GM21717 (cell line): ENCODE measurements at regions not wholly inside any gene's neighbourhood (a gene's known extent, or its start where the extent isn't known, plus 50 kb on each side); places are given as distances from the start of the nearest gene placed in this dataset.

Experiments
- ATAC-seq: cut with Tn5 transposase; IDR thresholded peaks from one replicate; pipeline ENCODE4 v1.9.1; 2021; ENCODE audit warnings: mild to moderate bottlenecking, moderate library complexity; ENCODE audit not compliant: unreplicated experiment

GRCh38 chr1:213371847-213372619 lies 321.0 kb downstream of the RPS6KC1 start:
- no peak for ATAC-seq

DNA sequence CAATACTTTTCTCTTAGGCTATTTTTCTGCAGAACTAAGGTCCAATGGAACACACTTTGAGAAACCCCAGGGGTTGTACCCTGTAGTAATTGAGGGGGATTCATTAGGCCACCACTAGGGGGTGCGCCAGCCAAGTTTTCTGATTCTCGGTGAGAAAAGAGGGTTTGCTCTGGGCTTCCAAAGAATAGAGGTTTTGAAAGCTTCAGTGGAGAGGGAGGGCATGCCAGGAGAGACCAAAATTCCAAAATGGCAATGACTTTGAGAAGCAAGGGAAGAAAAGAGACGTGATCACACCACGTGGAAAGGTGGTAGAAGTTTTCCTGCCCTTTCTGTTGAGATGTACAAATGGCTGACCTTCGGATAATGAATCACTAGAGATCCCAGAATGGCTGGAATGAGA lies 323.3 kb downstream of the RPS6KC1 start:
- peak; percentile 89 for ATAC-seq

DNA sequence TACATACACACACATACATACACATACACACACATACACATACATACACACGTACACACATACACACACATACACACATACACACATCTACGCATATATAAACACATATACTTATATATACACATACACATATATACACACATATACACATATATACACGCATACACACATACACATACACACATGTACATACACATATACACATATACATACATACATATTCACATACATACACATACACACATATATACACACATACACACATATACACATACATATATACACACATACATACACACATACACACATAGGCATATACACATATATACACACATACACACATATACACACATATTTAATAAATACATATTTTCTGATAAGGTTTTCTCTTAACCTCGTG lies 324.0 kb downstream of the RPS6KC1 start:
- no peak for ATAC-seq

GRCh38 chr1:213376862-213377372 lies 325.9 kb downstream of the RPS6KC1 start:
- no peak for ATAC-seq

- no peak for ATAC-seq
Observed at GRCh38 chr1:213380865-213381264, 329.8 kb downstream of the RPS6KC1 start.

GRCh38 chr1:213381572-213382084 lies 330.6 kb downstream of the RPS6KC1 start:
- ATAC-seq: no peak

DNA sequence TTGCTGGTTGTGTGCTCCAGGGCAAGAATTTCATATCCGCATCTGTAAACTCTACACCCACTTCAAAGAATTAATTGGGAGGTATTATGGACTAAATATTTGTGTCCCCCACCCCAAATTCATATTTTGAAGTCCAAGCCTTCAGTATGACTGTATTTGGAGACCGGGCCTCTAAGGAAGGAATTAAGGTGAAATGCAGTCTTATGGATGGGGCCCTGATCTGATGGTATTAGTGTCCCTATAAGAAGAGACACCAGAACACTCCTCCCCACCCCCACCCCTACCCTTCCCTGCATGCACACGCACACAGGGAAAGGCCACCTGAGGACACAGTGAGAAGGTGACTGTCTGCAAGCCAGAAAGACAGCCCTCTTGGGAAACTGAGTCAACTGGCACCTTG lies 332.4 kb downstream of the RPS6KC1 start:
- no peak for ATAC-seq

- no peak for ATAC-seq
Observed at GRCh38 chr1:213385201-213385600, 334.2 kb downstream of the RPS6KC1 start.

DNA sequence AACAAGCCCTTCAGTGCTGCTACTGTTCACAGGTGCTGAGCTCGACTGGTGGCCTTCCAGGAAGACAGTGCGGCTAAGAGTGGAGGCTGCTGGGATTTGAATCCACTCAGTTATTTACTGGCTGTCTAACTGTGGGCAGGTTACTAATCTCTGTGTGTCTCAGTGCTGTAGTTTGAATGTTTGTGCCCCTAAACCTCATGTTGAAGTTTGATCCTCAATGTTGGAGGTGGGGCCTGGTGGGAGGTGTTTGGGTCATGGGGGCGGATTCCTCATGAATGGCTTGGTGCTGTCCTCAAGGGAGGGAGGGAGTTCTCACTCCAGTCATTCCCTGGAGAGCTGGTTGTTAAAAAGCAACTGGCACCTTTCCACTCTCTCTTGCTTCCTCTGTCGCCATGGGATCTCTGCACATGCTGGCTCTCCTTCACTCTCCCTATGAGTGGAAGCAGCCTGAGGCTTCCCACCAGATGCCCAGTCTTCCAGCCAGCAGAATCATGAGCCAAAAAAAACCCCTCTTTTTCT lies 334.8 kb downstream of the RPS6KC1 start:
- ATAC-seq: no peak

- ATAC-seq: no peak
Observed at GRCh38 chr1:213387380-213388015, 336.5 kb downstream of the RPS6KC1 start.

- ATAC-seq: no peak
Observed at GRCh38 chr1:213388199-213388598, 337.2 kb downstream of the RPS6KC1 start.

DNA sequence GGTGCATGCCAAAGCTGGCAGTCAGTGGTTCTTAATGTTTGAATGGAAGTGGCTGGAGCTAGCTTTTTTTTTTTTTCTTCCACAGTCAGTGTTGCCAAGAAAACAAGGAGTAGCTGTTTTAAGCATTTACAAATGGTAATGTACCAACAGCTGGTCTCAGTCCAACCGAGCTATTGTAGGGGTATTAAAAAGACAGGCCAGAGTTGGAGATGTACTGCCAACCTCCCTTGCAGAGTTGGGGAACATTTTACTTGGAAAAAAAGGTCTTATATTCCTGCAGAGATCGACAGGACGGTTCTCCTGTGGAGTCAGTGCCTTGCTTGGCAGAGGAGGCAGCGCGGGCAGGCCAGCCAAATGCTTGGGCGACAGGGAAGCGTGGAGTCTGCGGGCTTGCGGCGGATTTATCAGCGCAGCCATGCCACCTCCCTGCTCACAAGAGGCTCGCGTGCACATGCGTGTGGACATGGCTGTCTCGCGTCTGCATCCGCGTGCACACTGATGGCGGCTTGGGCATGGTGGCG lies 338.1 kb downstream of the RPS6KC1 start:
- ATAC-seq: no peak

DNA sequence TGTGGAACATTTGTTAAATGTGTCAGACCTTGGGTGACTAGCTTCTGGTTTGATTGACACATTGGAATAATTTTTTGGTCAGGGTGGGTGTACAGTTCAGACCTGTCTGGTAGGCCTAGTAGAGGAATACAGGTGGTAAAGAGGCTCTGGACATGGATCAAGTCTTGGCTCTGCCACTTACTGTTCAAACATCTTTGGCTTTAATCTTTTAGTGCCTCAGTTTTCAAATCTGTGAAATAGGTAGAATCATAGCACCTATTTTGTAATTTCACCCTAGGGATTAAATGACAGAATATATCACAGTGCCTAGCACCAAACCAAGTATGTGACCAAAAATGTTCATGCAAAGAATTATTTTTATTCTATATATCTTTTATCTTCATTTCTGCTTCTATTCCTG lies 340.4 kb downstream of the RPS6KC1 start:
- no peak for ATAC-seq

- ATAC-seq: no peak
Observed at GRCh38 chr1:213393860-213394259, 342.8 kb downstream of the RPS6KC1 start.

- no peak for ATAC-seq
Observed at GRCh38 chr1:213394837-213395236, 343.8 kb downstream of the RPS6KC1 start.

- no peak for ATAC-seq
Observed at GRCh38 chr1:213397638-213398037, 346.6 kb downstream of the RPS6KC1 start.

- ATAC-seq: no peak
Observed at GRCh38 chr1:213399695-213400094, 348.7 kb downstream of the RPS6KC1 start.

GRCh38 chr1:213409208-213409631 lies 358.2 kb downstream of the RPS6KC1 start:
- ATAC-seq: no peak

GRCh38 chr1:213409971-213410370 lies 358.9 kb downstream of the RPS6KC1 start:
- no peak for ATAC-seq

DNA sequence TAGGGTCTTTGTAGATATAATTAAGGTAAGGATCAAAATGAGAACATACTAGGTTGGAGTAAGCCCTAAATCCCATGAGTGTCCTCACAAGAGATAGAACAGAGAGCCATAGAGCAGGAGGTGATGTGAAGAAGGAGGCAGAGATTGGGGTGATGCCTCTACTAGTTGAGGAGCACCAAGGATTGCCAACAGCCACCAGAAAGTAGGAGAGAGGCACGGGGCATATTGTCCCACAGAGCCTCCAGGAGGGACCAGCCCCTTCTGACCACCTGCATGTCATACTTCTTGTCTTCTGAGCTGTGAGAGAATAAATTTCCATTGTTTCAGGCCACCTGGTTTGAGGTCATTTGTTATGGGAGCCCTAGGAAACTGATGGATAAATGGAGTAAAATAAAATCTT lies 363.3 kb downstream of the RPS6KC1 start:
- ATAC-seq: no peak

- ATAC-seq: no peak
Observed at GRCh38 chr1:213414911-213415310, 363.9 kb downstream of the RPS6KC1 start.
